ENCODE measurements at regions not wholly inside any gene's neighbourhood (a gene's known extent, or its start where the extent isn't known, plus 50 kb on each side); places are given as distances from the start of the nearest gene placed in this dataset.

DNA sequence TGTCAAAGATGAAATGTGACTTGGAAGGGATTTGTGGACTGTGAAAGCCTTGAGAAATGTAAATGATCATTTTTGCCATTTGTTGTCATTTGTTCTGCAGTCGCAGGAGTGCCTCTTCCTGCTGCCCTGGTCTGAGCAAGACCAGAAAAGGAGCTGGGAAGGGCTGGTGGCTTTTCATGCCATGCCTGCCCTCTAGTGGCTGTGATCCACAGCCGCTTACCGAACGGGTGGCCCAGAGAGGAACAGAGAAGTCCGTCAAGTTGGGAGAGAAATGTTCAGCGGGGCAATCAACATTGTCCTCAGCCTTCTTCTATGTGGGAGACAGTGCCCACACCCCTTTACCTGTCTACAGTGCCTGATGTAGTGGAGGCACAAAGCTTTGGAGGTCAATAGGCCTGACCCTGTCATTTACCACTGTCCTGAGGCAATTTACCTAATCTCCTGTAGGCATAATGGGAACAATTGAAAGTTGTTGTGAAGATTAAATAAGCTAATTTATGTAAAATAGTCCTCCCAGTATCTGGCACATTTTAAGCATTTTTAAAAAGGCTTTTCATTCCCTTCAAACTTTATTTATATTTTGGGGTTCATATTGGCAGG is 224.5 kb downstream of the B3GLCT start:
- peak; percentile 70 to 93 for DNase-seq (ENCODE audit: low spot score in 2 of 2)
- intact Hi-C loops (cut with DNase I; ENCODE audit: low total_unique reads): loop anchor here (10.0 kb wide), 1 partner anchor 189 kb away; no protein-coding TSS in a partner anchor
- 3 to 4% methylated on average over 6 of the region's 6 CpGs for WGBS, 2 donors
- TF ChIP-seq, protein P1, sequence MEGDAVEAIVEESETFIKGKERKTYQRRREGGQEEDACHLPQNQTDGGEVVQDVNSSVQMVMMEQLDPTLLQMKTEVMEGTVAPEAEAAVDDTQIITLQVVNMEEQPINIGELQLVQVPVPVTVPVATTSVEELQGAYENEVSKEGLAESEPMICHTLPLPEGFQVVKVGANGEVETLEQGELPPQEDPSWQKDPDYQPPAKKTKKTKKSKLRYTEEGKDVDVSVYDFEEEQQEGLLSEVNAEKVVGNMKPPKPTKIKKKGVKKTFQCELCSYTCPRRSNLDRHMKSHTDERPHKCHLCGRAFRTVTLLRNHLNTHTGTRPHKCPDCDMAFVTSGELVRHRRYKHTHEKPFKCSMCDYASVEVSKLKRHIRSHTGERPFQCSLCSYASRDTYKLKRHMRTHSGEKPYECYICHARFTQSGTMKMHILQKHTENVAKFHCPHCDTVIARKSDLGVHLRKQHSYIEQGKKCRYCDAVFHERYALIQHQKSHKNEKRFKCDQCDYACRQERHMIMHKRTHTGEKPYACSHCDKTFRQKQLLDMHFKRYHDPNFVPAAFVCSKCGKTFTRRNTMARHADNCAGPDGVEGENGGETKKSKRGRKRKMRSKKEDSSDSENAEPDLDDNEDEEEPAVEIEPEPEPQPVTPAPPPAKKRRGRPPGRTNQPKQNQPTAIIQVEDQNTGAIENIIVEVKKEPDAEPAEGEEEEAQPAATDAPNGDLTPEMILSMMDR (IDR thresholded peaks at IDR 0.05): peak in 1 of 3 donors; percentile 28
- no peak for TF ChIP-seq POLR2A (IDR thresholded peaks at IDR 0.05)
- H3K4me3 ChIP-seq (ENCODE audit: low read depth, poor library complexity, severe bottlenecking): no peak overlapping the region

DNA sequence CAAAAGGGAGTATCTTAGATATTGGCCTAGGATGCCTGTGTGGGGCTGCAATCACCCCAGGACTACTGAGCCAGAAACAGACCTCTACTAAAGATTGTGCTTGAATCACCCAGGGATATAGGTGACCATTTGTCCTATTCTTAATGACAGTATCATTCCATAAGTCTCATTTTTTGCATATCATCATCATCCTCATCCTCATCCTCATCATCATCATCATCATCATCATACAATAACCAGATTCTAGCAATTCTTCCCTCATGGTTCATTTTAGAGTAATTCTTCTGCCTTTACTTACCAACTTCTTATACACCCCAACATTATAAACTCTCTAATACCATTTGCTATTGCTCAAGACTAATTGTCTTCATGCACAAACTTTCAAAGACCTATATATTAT is 226.6 kb downstream of the B3GLCT start:
- no peak for TF ChIP-seq POLR2A (IDR thresholded peaks at IDR 0.05)
- TF ChIP-seq, protein P1 (IDR thresholded peaks at IDR 0.05): no peak
- DNase-seq (ENCODE audit: low spot score in 2 of 2): no peak
- no peak overlapping the region for H3K4me3 ChIP-seq (ENCODE audit: low read depth, poor library complexity, severe bottlenecking)
- intact Hi-C loops (cut with DNase I; ENCODE audit: low total_unique reads): loop anchor here (10.0 kb wide), 1 partner anchor 192 kb away; no protein-coding TSS in a partner anchor

DNA sequence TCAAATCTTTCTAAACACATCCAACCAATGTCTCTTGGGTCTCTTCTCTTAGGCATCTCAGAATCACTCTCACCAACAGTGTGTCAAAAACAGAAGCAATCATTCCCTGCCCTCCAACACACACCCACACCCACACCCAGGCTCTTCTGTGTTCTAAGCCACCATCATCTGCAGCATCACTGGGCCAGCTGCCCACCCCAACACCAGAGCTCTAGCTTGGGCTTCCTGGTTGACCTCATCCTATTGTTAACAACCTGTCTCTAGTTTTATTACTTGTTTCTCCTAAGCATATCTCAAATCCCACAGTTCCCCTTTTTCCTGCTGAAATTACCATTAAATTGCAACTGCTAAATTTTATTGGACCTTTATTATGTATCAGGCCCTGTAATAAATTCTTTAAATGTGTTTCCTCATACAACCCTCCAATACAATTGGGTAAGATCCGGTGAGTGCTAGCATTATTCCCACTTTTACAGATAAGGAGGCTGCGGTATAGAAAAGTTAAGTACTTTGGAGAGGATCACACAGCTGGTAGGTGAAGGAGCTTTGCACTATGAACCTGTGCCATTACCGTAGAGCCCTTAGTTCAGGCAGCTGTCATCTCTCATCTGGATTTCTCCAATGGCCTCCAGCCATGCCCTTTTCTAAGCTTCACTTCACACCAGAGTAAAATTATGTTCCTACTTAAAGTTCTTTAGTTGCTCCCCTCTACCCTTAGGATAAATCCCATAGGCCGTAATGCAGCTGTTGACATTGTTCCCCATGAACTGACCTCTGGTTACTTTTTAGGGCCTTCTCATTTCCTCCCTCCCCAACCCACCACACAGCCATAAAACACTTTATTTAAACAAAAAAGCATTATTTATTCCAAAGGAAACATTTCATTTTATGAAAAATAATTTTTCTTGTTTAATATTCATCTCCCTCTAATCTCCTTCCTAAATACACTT is 227.7 kb downstream of the B3GLCT start:
- H3K4me3 ChIP-seq (ENCODE audit: low read depth, poor library complexity, severe bottlenecking): no peak overlapping the region
- intact Hi-C loops (cut with DNase I; ENCODE audit: low total_unique reads): loop anchor here (10.0 kb wide), 1 partner anchor 193 kb away; no protein-coding TSS in a partner anchor

DNA sequence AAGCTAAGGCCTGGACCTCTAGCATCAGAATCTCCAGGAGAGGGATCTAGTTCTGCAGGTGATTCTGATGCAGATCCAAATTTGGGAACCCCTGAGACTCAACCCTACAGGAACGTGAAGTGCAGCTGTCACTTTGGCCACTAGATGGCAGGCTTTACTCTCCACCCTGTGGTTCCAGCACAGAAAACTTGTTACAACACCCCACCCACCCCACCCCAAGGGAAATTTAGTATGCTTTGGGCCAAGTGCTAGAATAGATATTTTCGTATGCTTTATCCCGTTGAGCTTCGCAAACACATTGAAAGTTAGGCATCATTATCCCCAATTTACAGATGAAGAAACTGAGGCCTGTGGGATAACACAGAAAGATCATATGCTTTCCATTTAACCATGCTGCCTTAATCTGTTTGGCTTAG is 232.0 kb downstream of the B3GLCT start:
- peak; percentile 41 to 87 for DNase-seq (ENCODE audit: low spot score in 2 of 2)
- H3K4me3 ChIP-seq (ENCODE audit: low read depth, poor library complexity, severe bottlenecking): no peak overlapping the region
- WGBS, 2 donors: 6 to 22% methylated on average over 4 of the region's 4 CpGs
- no peak for TF ChIP-seq POLR2A (IDR thresholded peaks at IDR 0.05)
- TF ChIP-seq, protein P1 (IDR thresholded peaks at IDR 0.05): no peak
- intact Hi-C loops (cut with DNase I; ENCODE audit: low total_unique reads): no loop called here

More for the DNA sequence above, 227.7 kb downstream of the B3GLCT start:
- no peak for TF ChIP-seq POLR2A (IDR thresholded peaks at IDR 0.05)
- TF ChIP-seq, protein P1 (IDR thresholded peaks at IDR 0.05): no peak
- DNase-seq (ENCODE audit: low spot score in 2 of 2): no peak
- WGBS, 2 donors: 54 to 63% methylated on average over 4 of the region's 4 CpGs

DNA sequence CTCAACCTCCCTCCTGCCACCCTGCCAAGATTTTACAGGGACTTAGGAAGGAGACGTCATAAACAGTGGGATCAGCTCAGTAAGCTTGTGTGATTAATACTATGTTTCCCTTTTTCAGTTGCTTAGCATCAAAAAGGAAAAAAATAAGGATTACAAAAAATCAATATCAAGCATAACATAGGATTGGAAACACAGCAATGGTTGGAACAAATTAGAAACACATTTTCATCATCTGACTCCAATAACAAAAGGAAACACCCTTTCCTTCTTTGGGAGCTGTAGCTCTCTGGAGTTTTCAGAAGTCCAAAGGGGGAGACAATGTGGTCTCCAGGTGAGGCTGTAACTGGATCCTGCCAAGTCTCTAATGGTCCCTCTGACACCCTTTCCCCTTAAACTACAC is 233.4 kb downstream of the B3GLCT start:
- no peak overlapping the region for H3K4me3 ChIP-seq (ENCODE audit: low read depth, poor library complexity, severe bottlenecking)
- TF ChIP-seq POLR2A (IDR thresholded peaks at IDR 0.05): no peak
- TF ChIP-seq, protein P1 (IDR thresholded peaks at IDR 0.05): no peak
- no peak for DNase-seq (ENCODE audit: low spot score in 2 of 2)
- WGBS, 2 donors: 50 to 70% methylated on average over 1 of the region's 1 CpG
- intact Hi-C loops (cut with DNase I; ENCODE audit: low total_unique reads): no loop called here
